PC-3 (cell line): ENCODE measurements at regions not wholly inside any gene's neighbourhood (a gene's known extent, or its start where the extent isn't known, plus 50 kb on each side); places are given as distances from the start of the nearest gene placed in this dataset.
"Not testable (repeated sequence)": the region's sequence is repeated elsewhere in the genome, so short reads cannot be mapped to it uniquely, and the experiment has no call there.

ENCODE experiments used
- ATAC-seq: fragments of 200-7000 bp; cut with Tn5 transposase; 2 replicates; pipeline ENCODE4 v1.9.1; 2020; ENCODE audit warnings: mild to moderate bottlenecking, moderate library complexity
- BruUV-seq: library from RNA; stranded (reverse); fragments of 400-500 nt; replicated peaks from 2 replicates; lab custom pipeline; 2021; lab: Mats Ljungman, UMichigan
- CTCF ChIA-PET: fragments of 300-600 bp; sonication (Branson Sonifier 250); formaldehyde crosslinking; loops from one replicate; lab custom pipeline; 2022; ENCODE audit warnings: antibody characterized with exemption; lab: Charles Lee
- POLR2A ChIA-PET: fragments of 300-600 bp; sonication (Branson Sonifier 250); formaldehyde crosslinking; loops from one replicate; lab custom pipeline; 2022; ENCODE audit warnings: antibody characterized with exemption; ENCODE audit not compliant: unreplicated experiment; lab: Charles Lee
- DNase-seq: peaks from one replicate; pipeline ENCODE4 v3.0.0-alpha.2; 2015
- H2AFZ ChIP-seq: fragments of 300-600 bp; sonication (generic); 2 replicates; pipeline ENCODE4 v1.6.0; 2016; ENCODE audit warnings: antibody characterized with exemption, low read length
- H3F3A ChIP-seq: fragments of 300-600 bp; sonication (generic); one replicate; pipeline ENCODE4 v1.6.0; 2017; ENCODE audit warnings: antibody characterized with exemption, low read length, control low read depth, mild to moderate bottlenecking; ENCODE audit not compliant: unreplicated experiment
- H3K27ac ChIP-seq: fragments of 300-600 bp; sonication (generic); 2 replicates; pipeline ENCODE4 v1.5.1; 2016; ENCODE audit warnings: mild to moderate bottlenecking, low read length
- H3K27me3 ChIP-seq: fragments of 300-600 bp; sonication (generic); 2 replicates; pipeline ENCODE4 v1.6.1; 2016; ENCODE audit warnings: low read length, mixed read lengths
- H3K36me3 ChIP-seq: fragments of 300-600 bp; sonication (generic); 2 replicates; pipeline ENCODE4 v1.6.1; 2016; ENCODE audit warnings: low read depth, mixed run types, low read length, mixed read lengths
- H3K4me1 ChIP-seq: fragments of 300-600 bp; sonication (generic); 2 replicates; pipeline ENCODE4 v1.5.1; 2016; ENCODE audit warnings: low read length; ENCODE audit not compliant: insufficient read depth
- H3K4me2 ChIP-seq: fragments of 300-600 bp; sonication (generic); 2 replicates; pipeline ENCODE4 v1.6.0; 2016; ENCODE audit warnings: low read length
- H3K4me3 ChIP-seq: fragments of 300-600 bp; sonication (generic); 2 replicates; pipeline ENCODE4 v1.5.1; 2016; ENCODE audit warnings: mild to moderate bottlenecking, low read length, mixed read lengths
- H3K79me2 ChIP-seq: fragments of 300-600 bp; sonication (generic); 2 replicates; pipeline ENCODE4 v1.6.1; 2017; ENCODE audit warnings: low read length, mixed read lengths
- H3K9ac ChIP-seq: fragments of 300-600 bp; sonication (generic); 2 replicates; pipeline ENCODE4 v1.6.0; 2016; ENCODE audit warnings: mild to moderate bottlenecking, low read length
- H3K9me2 ChIP-seq: fragments of 300-600 bp; sonication (generic); replicated peaks from 2 replicates; pipeline ENCODE4 v1.6.1; 2016; ENCODE audit warnings: mixed run types, low read length, mixed read lengths
- H3K9me3 ChIP-seq: fragments of 300-600 bp; sonication (generic); 2 replicates; pipeline ENCODE4 v1.6.1; 2016; ENCODE audit warnings: low read length, mixed read lengths
- H4K20me1 ChIP-seq: fragments of 300-600 bp; sonication (generic); 2 replicates; pipeline ENCODE4 v1.6.1; 2016; ENCODE audit warnings: low read length, mixed read lengths
- CTCF ChIP-seq: fragments of 300-600 bp; sonication (generic); conservative IDR thresholded peaks from 2 replicates; pipeline ENCODE4 v1.5.1; 2017; ENCODE audit warnings: antibody characterized with exemption, low read depth, mild to moderate bottlenecking, low read length
- EZH2 ChIP-seq: fragments of 300-600 bp; sonication (generic); IDR thresholded peaks from one replicate; pipeline ENCODE4 v1.6.1; 2017; ENCODE audit warnings: antibody characterized with exemption, mild to moderate bottlenecking, low read length; ENCODE audit not compliant: unreplicated experiment
- EZH2phosphoT487 ChIP-seq: fragments of 300-600 bp; sonication (generic); IDR thresholded peaks from 2 replicates; pipeline ENCODE4 v1.6.1; 2018; ENCODE audit warnings: mild to moderate bottlenecking, antibody characterized with exemption, low read length, borderline replicate concordance
- intact Hi-C: fragments of 100-400 bp; cut with micrococcal nuclease; formaldehyde crosslinking; loops from 2 replicates; pipeline ENCODE4 v1.9.0; 2023

GRCh38 chrX:85808217-85808616 is 239.1 kb downstream of the CHM start:
- Histone ChIP-seq H3K79me2 (no peaks in the 10 kb centered on the region), H3F3A (no peaks in the 10 kb centered on the region), H3K9me3 (no peaks in the 10 kb centered on the region), H3K27me3 (no peaks in the 10 kb centered on the region), H3K4me3 (no peak overlapping the region), H3K4me1 (no peaks in the 10 kb centered on the region), H3K36me3 (no peaks in the 10 kb centered on the region), H3K9me2 (no peaks in the 10 kb centered on the region), H3K4me2 (no peak overlapping the region), H3K9ac (no peak overlapping the region), H4K20me1 (no peaks in the 10 kb centered on the region), H2AFZ (no peak overlapping the region), H3K27ac (no peak overlapping the region)
- TF ChIP-seq EZH2phosphoT487 (no peak), CTCF (no peak), EZH2 (no peak)
- ATAC-seq (no peak), DNase-seq (no peak)
- POLR2A ChIA-PET = no interaction called here
- no TSS peak for BruUV-seq
- intact Hi-C loops = no loop called here
- CTCF ChIA-PET = no interaction called here

GRCh38 chrX:85772391-85772790 is 275.0 kb downstream of the CHM start:
- H3K27me3 ChIP-seq, H2AFZ ChIP-seq, H3K9ac ChIP-seq, intact Hi-C loops, BruUV-seq, H3K9me2 ChIP-seq, H3K4me3 ChIP-seq, POLR2A ChIA-PET, H3K79me2 ChIP-seq, DNase-seq, H3K4me1 ChIP-seq, H3K36me3 ChIP-seq, H3K4me2 ChIP-seq, H3K9me3 ChIP-seq, CTCF ChIA-PET, ATAC-seq, H3K27ac ChIP-seq, H3F3A ChIP-seq, H4K20me1 ChIP-seq: not testable (repeated sequence)

- Histone ChIP-seq H3K4me1 (no peaks in the 10 kb centered on the region), H3K27me3 (no peaks in the 10 kb centered on the region), H3K27ac (no peak overlapping the region), H3K36me3 (no peaks in the 10 kb centered on the region), H3K4me3 (no peak overlapping the region), H4K20me1 (no peaks in the 10 kb centered on the region), H3K9me2 (no peaks in the 10 kb centered on the region), H3K9ac (no peak overlapping the region), H2AFZ (no peak overlapping the region), H3F3A (no peaks in the 10 kb centered on the region), H3K4me2 (no peak overlapping the region), H3K9me3 (no peaks in the 10 kb centered on the region), H3K79me2 (no peaks in the 10 kb centered on the region)
- intact Hi-C loops = no loop called here
- POLR2A ChIA-PET = no interaction called here
- CTCF ChIA-PET = no interaction called here
- no TSS peak for BruUV-seq
- no peak for ATAC-seq
- TF ChIP-seq EZH2phosphoT487 (no peak), CTCF (no peak)
- DNase-seq = no peak
These were observed 281.7 kb downstream of the CHM start for GRCh38 chrX:85765651-85766050.

- H3K9me2 ChIP-seq, H3K27me3 ChIP-seq, POLR2A ChIA-PET, H4K20me1 ChIP-seq, H3F3A ChIP-seq, H3K4me1 ChIP-seq, CTCF ChIA-PET, H2AFZ ChIP-seq, H3K4me3 ChIP-seq, H3K9me3 ChIP-seq, ATAC-seq, intact Hi-C loops, H3K27ac ChIP-seq, H3K9ac ChIP-seq, H3K36me3 ChIP-seq, H3K4me2 ChIP-seq, BruUV-seq, H3K79me2 ChIP-seq, DNase-seq: not testable (repeated sequence)
These were observed 324.3 kb downstream of the CHM start for GRCh38 chrX:85723025-85723424.

- H3K9me2 ChIP-seq, H3K4me3 ChIP-seq, H3K27ac ChIP-seq, H3K27me3 ChIP-seq, H3K79me2 ChIP-seq, H3K9ac ChIP-seq, H3K4me2 ChIP-seq, H3K36me3 ChIP-seq, CTCF ChIA-PET, POLR2A ChIA-PET, DNase-seq, H2AFZ ChIP-seq, H4K20me1 ChIP-seq, H3K4me1 ChIP-seq, BruUV-seq, ATAC-seq, H3K9me3 ChIP-seq, H3F3A ChIP-seq, intact Hi-C loops: not testable (repeated sequence)
These were observed 323.8 kb upstream of the POF1B start for GRCh38 chrX:85703233-85703632.
